GM18867 (cell line): ENCODE measurements at regions not wholly inside any gene's neighbourhood (a gene's known extent, or its start where the extent isn't known, plus 50 kb on each side); places are given as distances from the start of the nearest gene placed in this dataset.

ENCODE experiments used
- ATAC-seq: cut with Tn5 transposase; IDR thresholded peaks from one replicate; pipeline ENCODE4 v1.9.1; 2021; ENCODE audit warnings: mild to moderate bottlenecking, moderate library complexity; ENCODE audit not compliant: unreplicated experiment

DNA sequence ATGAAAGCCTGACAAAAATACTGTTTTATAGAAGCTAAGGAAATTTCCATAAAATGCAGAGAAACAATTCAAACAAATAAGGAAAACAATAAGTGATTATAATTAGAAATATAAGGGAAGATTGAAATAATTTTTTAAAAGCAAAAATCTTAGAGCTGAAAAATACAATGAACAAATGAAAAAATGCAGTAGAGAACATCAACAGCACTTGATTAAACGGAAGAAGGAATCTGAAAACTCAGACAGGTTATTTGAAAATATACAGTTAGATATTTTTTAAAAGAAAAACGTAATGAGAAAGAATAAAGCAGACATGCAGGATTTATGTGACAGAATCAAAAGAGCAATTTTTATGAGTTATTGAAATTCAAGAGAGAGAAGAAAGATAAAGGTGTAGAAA, 279.1 kb upstream of the MAGI2 start:
- ATAC-seq = no peak

DNA sequence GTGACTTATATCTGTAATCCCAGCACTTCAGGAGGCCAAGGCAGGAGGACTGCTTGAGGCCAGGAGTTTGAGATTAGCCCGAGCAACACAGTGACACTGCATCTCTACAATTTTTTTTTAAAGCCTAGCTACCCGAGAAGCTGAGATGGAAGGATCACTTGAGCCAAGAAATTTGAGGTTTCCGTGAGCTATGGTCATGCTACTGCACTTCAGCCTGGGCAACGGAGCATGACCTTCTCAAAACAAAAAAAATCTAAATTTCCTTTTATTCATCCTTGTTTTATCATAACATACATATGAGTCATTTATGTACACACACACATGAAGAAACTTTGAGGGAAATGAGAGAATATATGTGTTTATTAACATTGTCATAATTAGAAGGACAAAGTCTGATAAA, 277.5 kb upstream of the MAGI2 start:
- no peak for ATAC-seq

DNA sequence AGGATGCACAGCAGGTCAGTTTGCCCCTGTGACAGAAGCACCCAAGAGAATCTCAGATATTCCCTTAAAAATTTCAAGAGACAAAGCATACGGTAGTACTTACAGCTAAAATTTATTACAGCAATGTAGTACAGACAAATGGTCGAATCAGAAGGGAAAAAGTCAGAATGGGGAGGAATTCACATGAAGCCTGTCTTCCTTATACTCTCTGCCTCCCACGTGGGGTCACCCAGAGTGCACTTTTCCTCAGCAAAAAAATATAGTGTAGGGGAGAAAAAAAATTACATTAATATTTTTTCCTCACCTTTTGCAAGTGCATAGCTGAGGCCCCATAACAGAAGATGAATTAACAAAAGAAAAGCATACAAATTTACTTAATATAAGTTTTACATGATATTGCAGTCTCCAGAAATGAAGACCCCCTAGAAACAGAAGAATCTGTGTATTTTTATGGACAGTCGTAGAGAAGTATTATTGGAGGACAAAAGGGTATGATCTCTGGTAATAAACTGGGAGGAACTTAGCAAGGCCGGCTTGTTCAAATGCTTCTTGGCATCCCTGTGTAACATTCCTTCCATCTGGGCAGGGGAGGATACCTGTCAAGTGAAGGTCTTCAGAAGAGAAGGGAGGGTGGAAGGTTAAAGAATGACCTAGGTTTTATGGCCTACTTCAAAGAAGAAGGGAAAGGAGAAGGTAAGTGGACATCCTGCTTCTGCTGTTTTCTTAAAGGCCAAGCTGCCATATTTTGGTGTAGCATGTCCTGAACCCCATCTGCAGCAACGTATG, 270.6 kb upstream of the MAGI2 start:
- no peak for ATAC-seq

DNA sequence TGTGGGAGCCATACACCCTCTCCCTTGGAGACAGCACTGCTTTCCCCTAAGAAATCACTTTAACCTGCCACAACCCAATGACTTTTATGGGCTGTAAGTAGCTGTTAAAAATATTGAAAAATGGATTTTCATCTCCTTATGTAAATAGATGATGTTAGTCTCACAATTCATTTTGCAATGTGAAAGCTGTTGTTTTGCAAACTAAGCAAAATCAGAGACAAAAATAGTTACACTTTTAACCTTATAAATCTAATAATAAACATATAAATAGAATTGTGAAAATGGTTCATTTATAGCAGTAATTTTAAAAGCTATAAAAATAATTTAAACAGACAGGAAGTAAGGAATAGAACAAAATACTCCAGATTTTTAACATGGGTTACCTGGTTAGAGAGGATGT, 268.8 kb upstream of the MAGI2 start:
- ATAC-seq = no peak

DNA sequence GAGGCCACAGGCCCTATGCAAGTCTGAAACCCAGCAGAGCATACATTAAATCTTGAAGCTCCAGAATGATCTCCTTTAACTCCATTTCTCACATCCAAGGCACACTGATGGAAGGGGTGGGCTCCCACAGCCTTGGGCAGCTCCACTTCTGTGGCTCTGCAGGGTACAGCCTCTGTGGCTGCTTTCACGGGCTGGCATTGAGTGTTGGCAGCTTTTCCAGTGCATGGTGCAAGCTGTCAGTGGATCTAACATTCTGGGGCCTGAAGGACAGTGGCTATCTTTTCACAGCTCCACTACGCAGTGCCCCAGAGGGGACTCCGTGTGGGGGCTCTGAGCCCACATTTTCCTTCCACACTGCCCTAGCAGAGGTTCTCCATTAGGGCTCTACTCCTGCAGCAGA, 265.7 kb upstream of the MAGI2 start:
- ATAC-seq = no peak

DNA sequence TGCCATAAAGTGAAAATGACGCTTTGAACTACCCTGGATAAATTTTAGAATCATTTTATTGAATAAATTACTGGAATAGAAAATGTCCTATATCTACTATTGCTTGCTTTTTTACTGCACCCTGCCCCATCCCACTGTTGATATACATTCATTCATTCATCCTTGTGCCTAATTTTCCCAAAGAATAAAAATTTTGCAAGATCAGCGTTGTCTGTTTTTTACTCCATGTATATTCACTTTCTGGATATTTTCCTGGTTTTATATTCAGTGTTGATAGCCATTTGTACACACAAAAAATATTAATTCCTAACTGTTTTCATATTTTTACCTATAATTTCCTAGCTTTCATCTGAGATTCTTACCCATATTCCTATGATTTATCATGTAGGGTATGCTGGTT, 262.9 kb upstream of the MAGI2 start:
- ATAC-seq = no peak

DNA sequence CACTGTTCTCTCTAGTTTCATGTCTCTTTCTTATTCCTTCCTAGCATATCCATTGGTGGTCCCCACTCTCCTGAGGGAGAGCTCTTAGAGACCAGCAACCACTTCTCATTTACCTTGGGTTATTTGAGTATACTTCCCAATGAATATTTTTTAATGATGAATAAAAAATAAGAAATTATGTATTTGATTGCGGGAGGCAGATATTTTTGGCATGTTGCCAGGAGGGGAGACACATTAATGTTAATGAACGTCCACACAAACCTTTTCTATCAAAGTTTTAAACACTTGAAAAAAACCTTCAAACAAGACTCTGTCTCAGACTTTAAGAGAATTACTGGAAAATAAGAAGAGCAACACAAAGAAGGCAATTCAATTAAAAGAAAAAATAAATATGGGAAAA, 260.6 kb upstream of the MAGI2 start:
- ATAC-seq = no peak

DNA sequence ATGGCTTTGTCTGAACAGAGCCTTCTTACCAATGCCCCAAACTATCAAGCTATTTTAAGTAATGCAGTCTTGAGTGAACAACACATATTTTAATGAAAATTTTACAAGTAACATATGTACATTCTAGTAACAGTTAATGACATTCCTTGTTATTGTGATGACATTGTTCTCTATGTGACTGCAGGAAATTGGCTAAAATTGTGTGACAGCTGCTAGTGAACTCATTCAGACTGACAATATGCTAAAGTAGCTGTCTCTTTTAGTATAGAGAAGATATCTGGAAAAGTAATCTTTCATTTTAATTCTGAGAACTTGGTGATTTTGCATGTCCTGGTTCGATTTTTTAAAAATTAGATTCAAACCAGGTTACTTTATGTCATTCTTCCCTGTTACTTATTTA, 259.8 kb upstream of the MAGI2 start:
- ATAC-seq = no peak

DNA sequence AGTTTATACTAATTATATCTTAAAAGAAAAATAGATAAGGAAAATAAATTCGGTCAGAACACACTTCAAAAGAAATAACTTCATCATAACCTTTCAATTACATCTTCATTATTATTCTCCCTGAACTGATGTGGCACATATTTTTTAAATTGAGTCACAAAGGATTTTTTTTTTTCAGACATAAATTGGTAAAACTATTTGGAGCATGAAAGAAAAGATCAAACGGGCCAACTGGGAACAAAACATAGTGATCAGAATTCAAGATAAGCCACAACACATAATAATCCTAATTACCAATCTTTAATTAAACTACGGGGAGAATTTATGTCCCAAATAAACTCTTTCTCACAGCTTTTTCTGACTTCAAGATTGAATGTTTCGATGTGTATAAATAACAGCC, 258.2 kb upstream of the MAGI2 start:
- ATAC-seq = no peak

DNA sequence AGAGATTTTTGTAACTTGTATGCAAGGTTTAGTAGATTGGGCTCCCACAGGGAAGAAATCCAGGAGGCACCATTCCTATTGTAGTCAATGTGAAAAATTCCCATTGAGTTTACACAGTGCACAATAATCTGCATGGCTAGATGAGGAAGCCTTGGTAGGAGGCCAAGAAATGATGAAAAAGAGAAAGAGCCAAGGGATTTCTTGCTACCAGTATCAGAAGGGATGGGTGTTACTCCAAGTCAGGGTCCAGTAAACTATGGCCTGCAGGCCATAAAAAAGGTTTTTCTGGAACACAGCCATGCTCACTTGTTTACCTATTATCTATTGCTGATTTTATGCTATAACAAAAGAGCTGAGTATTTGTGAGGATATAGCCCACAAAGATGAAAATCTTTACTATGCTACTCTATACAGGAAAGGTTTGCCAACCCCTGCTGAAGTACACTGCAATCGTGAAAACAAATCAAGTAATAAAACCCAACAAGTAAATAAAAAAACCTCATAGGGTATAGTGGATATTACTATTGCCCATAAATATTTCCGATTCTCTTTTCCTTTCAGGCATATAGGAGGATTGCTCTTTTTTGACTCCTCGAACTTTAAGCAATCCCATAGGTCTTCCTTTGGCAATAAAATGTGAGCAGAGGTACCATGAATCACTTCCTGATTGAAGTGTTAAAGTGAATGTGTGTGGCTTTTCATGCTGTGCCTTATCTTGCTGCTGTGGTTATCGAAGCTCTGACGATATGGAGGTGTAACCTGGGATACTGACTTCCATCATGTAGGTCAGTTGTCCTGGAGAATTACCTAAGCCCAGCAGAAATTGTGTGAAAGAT, 256.3 kb upstream of the MAGI2 start:
- no peak for ATAC-seq

DNA sequence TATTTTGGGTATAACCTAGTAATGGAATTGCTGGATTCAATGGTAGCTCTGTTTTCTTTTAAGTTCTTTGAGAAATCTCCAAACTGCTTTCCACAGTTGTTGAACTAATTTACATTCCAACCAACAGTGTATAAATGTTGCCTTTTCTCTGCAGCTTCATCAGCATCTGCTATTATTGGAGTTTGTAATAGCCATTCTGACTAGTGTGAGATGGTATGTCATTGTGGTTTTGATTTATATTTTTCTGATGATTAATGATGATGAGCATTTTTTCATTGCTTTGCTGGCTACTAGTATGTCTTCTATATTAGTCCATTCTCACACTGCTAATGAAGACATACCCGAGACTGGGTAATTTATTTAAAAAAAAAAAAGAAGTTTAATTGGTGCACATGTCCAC, 248.6 kb upstream of the MAGI2 start:
- no peak for ATAC-seq

DNA sequence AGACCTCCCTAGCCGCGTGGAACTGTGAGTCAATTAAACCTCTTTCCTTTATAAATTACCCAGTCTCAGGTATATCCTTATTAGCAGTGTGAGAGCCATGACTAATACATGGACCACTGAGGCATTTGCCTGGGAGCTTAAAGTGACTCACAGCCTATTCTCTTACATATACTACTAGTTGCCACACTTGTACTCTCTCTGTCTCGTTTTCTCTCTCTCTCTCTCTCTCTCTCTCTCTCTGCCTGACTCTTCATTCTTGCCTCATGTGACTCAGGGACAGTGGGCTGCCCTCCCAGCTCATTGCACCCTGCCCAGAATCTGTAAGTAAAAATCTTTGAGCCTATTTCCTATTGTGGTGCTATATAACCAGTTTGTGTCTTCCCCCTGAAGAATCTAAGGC, 238.5 kb upstream of the MAGI2 start:
- ATAC-seq = no peak

DNA sequence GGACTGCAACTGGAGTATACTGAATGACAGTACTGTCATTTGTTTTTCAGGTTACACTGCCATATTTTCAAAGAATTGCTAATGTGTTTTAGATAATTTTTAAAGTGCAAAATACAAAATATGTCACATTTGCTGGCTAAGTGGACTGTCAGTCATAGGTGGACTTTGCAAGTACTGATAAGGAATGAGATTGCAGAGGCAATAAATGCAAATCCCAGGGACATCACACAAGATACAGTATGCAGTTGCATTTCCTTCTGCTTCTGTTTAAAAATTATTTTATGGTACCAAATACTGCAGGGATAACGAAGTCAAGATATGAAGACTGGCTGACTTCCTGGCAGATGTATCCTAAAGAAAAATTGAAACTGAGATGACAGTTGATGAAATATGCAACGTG, 237.6 kb upstream of the MAGI2 start:
- ATAC-seq = no peak

DNA sequence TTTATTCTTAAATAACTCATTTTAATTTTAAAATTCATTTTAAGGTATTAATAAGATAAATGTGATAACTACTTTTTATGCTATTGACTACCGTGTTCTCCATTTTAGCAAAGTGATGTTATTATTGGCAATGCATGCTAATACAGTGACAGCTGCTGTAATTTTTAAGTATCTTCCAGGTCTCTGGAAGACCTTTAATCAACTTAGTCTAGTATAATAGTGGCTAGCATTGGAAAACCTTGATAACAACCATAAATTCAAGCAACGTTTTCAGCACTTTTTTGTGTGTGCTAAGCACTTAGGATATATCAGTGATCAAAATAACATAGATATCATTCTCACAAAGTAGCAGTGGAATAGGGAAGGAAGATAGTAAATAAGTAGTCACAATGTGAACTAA, 230.9 kb upstream of the MAGI2 start:
- ATAC-seq = no peak

DNA sequence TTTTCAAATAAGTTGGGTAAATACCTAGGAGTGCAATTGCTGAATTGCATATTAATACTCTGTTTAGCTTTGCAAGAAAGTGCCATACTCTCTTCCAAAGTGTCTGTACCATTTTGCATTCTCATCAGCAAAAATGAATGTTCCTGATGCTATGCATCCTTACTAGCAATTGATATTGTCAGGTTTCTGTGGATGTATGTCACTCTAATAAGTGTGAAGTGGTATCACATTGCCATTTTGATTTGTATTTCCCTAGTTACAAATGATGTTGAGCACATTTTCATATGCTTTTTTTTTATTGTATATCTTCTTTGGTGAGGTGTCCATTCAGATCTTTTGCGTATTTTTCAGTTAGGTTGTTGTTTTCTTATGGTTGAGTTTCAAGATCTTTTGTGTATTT, 230.4 kb upstream of the MAGI2 start:
- ATAC-seq = no peak

DNA sequence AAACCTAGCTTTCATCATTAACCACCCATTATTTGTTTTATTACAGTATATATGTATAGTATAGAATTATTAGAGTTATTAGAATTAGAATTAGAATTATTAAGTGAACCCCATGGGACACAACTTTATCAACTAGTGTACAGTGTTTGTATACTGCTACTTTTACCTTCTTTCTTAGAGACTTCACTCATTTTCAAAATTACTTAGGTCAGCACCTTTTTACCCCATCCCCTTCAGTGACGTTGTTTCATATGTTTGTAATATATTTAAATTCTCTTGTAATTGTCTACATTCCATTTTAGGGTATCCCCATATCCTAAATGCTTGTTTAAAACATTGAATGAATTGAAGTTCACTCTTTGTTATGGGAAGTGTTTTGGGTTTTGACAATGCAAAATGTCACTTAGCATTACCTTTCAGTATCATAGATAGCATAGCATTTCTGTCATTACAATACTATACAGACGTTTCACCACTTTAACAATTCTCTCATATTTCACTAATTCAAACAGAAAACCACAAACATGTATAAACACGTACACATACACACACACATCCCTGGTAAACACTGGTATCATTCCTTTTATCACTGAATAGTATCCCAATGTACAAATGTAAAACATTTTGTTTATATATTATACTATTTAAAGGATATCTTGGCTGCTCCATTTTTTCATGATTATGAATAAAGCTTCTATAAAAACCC, 229.9 kb upstream of the MAGI2 start:
- no peak for ATAC-seq

DNA sequence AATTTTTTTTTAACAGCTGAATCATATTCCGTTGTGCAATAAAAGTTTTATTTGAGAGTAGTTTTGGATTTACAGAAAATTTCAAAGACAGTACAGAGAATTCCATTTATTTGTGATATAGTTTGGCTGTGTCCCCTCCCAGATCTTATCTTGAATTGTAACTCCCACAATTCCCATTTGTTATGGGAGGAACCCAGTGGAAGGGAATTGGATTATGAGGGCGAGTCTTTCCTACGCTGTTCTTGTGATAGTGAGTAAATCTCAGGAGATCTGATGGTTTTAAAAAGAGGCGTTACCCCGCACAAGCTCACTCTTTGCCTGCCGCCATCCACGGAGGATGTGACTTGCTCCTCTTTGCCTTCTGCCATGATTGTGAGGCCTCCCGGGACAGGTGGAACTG, 228.0 kb upstream of the MAGI2 start:
- ATAC-seq = no peak

DNA sequence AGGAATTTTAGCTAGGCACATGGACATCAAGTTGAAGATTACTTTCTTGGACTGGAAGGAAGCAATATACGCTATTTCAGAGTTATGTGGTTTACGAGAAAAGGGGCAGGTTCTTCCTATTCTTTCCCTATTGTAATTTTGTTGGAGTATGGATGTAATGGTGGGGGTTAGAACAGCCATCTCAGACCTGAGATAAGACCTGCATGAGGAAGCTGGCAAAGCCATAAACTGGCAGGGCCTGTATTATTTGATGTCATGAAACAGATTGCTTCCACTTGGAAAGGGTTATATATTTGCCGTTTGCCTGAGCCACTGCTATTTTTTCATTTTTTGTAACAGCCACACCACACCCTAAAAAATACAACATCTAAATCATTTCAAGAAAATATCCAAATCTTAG, 220.5 kb upstream of the MAGI2 start:
- no peak for ATAC-seq

DNA sequence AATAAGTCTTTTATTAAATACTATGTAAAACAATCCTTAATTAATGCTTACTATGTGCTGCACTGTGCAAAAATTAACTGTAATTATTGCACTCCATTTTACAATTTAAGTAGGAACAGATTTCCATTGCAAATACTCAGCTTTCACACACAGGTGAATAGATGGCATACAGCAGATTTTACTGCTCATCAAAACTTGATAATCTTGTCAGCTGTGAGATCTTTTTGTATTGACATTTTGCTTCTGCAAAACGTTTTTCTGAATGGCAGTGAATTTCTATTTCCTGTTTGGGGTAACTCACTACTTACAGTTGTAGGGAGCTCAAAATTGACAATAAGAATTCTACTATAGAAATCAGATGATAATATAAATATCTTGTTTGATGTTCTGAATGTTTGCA, 220.0 kb upstream of the MAGI2 start:
- no peak for ATAC-seq

DNA sequence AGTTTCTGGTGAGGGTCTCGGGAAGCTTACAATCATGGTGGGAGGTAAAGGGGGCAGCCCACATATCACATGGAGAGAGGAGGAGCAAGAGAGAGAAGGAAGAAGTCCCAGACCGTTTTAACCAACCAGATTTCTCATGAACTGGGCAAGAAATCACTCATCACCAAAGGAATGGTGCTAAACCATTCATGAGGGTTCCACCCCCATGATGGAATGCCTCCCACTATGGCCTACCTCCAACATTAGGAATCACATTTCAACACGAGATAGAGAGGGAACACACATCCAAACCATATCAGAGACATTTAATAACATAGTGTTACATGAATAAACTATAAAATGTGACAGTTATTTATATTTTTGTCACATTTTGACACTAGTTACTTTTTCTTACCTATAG, 214.8 kb upstream of the MAGI2 start:
- no peak for ATAC-seq

DNA sequence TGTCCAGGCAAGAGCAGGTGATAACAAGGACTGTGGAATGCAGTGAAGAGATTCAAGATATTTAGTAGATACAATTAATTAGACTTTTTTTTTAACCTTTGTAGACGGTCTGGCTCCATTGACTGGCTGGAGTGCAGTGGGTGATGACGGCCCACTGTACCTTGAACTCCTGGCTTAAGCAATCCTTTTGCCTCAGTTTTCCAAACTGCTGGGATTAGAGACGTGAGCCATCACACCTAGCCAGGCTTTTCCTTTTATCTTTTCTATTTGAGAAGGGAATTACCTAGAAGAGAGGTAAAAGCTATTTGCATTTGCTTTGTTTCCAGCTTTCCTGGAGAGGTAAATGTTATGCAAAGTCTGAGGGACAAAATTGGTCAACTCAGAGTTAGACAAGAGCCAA, 213.0 kb upstream of the MAGI2 start:
- no peak for ATAC-seq
